Activated CD4-positive, CD25-positive, alpha-beta regulatory T cell (primary cell): ENCODE measurements at regions not wholly inside any gene's neighbourhood (a gene's known extent, or its start where the extent isn't known, plus 50 kb on each side); places are given as distances from the start of the nearest gene placed in this dataset.
A peak's percentile ranks its signal among the peaks of the same experiment; 100 is the strongest.
"Not testable (repeated sequence)": the region's sequence is repeated elsewhere in the genome, so short reads cannot be mapped to it uniquely, and the experiment has no call there.

Experiments used
- DNase-seq, 4 experiments: peaks; one replicate each; lab custom pipeline; 2025; lab: John Stamatoyannopoulos, UW

GRCh38 chr2:234189786-234190300 is 139.3 kb downstream of the SPP2 start:
- DNase-seq, result no peak

GRCh38 chr2:234189230-234189629 is 138.7 kb downstream of the SPP2 start:
- DNase-seq, result no peak

- DNase-seq, result no peak
Measured at GRCh38 chr2:234187646-234188174, 137.2 kb downstream of the SPP2 start.

- DNase-seq, result no peak
Measured at GRCh38 chr2:234181121-234181520, 130.6 kb downstream of the SPP2 start.

GRCh38 chr2:234179031-234179363 is 128.5 kb downstream of the SPP2 start:
- DNase-seq, result no peak

GRCh38 chr2:234178330-234179030 is 128.0 kb downstream of the SPP2 start:
- no peak for DNase-seq

- no peak for DNase-seq
Measured at GRCh38 chr2:234175649-234176048, 125.1 kb downstream of the SPP2 start.

GRCh38 chr2:234174742-234175141 is 124.2 kb downstream of the SPP2 start:
- no peak for DNase-seq

GRCh38 chr2:234172532-234172931 is 122.0 kb downstream of the SPP2 start:
- no peak for DNase-seq

- DNase-seq, result no peak
Measured at GRCh38 chr2:234172066-234172465, 121.6 kb downstream of the SPP2 start.

- no peak for DNase-seq
Measured at GRCh38 chr2:234171666-234172065, 121.2 kb downstream of the SPP2 start.

- DNase-seq, result no peak
Measured at GRCh38 chr2:234169674-234170073, 119.2 kb downstream of the SPP2 start.

- DNase-seq, result not testable (repeated sequence)
Measured at GRCh38 chr2:234168605-234169570, 118.4 kb downstream of the SPP2 start.

GRCh38 chr2:234166531-234166930 is 116.0 kb downstream of the SPP2 start:
- DNase-seq, result no peak

GRCh38 chr2:234165421-234165820 is 114.9 kb downstream of the SPP2 start:
- no peak for DNase-seq

GRCh38 chr2:234164493-234165413 is 114.3 kb downstream of the SPP2 start:
- peak in 3 of 4 experiments; percentile 6 to 26 (median 26) for DNase-seq

GRCh38 chr2:234163510-234164045 is 113.1 kb downstream of the SPP2 start:
- no peak for DNase-seq

GRCh38 chr2:234162861-234163260 is 112.4 kb downstream of the SPP2 start:
- DNase-seq, result no peak

GRCh38 chr2:234161932-234162331 is 111.4 kb downstream of the SPP2 start:
- DNase-seq, result no peak

- DNase-seq, result no peak
Measured at GRCh38 chr2:234158812-234159211, 108.3 kb downstream of the SPP2 start.
